ENCODE measurements at regions not wholly inside any gene's neighbourhood (a gene's known extent, or its start where the extent isn't known, plus 50 kb on each side); places are given as distances from the start of the nearest gene placed in this dataset.

GRCh38 chr4:4599481-4600275 lies 57.8 kb upstream of the STX18 start:
- DNase-seq (ENCODE audit: low spot score) = no peak

- DNase-seq (ENCODE audit: low spot score) = no peak
Measured at GRCh38 chr4:4598851-4599411, 57.1 kb upstream of the STX18 start.

- no peak for DNase-seq (ENCODE audit: low spot score)
Measured at GRCh38 chr4:4596720-4597119, 54.9 kb upstream of the STX18 start.

- DNase-seq (ENCODE audit: low spot score) = no peak
Measured at GRCh38 chr4:4595252-4595651, 53.4 kb upstream of the STX18 start.

- no peak for DNase-seq (ENCODE audit: low spot score)
Measured at GRCh38 chr4:4594285-4594920, 52.6 kb upstream of the STX18 start.

GRCh38 chr4:4593596-4594284 lies 51.9 kb upstream of the STX18 start:
- DNase-seq (ENCODE audit: low spot score) = no peak

- DNase-seq (ENCODE audit: low spot score) = no peak
Measured at GRCh38 chr4:4592414-4592813, 50.6 kb upstream of the STX18 start.
